ENCODE measurements at regions not wholly inside any gene's neighbourhood (a gene's known extent, or its start where the extent isn't known, plus 50 kb on each side); places are given as distances from the start of the nearest gene placed in this dataset.

DNA sequence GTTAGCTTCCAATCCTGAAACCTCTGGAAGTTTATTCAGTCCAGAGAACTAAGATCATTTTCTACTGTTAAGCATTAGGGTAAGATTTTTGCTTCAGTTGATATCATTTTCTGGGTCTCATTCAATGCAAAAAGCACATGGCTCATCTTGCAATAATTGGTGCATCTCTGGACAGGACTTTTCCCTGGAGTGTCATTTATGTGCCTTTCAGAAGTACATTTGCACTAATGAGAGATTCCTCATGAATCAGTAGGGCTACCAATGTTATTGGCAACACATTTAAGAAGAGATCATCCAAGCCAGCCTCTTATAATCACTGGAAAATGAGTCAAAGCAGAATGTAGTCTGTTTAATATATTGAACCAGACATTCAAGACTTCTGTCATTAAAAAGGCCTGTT, 224.2 kb upstream of the CHRNA7 start (continued):
- TF ChIP-seq, protein P1, sequence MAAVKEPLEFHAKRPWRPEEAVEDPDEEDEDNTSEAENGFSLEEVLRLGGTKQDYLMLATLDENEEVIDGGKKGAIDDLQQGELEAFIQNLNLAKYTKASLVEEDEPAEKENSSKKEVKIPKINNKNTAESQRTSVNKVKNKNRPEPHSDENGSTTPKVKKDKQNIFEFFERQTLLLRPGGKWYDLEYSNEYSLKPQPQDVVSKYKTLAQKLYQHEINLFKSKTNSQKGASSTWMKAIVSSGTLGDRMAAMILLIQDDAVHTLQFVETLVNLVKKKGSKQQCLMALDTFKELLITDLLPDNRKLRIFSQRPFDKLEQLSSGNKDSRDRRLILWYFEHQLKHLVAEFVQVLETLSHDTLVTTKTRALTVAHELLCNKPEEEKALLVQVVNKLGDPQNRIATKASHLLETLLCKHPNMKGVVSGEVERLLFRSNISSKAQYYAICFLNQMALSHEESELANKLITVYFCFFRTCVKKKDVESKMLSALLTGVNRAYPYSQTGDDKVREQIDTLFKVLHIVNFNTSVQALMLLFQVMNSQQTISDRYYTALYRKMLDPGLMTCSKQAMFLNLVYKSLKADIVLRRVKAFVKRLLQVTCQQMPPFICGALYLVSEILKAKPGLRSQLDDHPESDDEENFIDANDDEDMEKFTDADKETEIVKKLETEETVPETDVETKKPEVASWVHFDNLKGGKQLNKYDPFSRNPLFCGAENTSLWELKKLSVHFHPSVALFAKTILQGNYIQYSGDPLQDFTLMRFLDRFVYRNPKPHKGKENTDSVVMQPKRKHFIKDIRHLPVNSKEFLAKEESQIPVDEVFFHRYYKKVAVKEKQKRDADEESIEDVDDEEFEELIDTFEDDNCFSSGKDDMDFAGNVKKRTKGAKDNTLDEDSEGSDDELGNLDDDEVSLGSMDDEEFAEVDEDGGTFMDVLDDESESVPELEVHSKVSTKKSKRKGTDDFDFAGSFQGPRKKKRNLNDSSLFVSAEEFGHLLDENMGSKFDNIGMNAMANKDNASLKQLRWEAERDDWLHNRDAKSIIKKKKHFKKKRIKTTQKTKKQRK (IDR thresholded peaks at IDR 0.05; ENCODE audit: low read depth, low read length), result no peak
- no peak for TF ChIP-seq MEF2A (IDR thresholded peaks at IDR 0.05; ENCODE audit: insufficient read depth, low read depth, low read length)
- TF ChIP-seq EED (IDR thresholded peaks at IDR 0.05; ENCODE audit: low read depth), result no peak
- no peak for TF ChIP-seq ZNF217 (IDR thresholded peaks at IDR 0.05)
- no peak for TF ChIP-seq STAT3 (IDR thresholded peaks at IDR 0.05; ENCODE audit: low read depth, low read length)
- TF ChIP-seq IKZF2 (IDR thresholded peaks at IDR 0.05), result no peak
- TF ChIP-seq BMI1 (IDR thresholded peaks at IDR 0.05; ENCODE audit: borderline replicate concordance), result no peak
- TF ChIP-seq SMC3 (IDR thresholded peaks at IDR 0.05; ENCODE audit: borderline replicate concordance, low read length), result no peak

DNA sequence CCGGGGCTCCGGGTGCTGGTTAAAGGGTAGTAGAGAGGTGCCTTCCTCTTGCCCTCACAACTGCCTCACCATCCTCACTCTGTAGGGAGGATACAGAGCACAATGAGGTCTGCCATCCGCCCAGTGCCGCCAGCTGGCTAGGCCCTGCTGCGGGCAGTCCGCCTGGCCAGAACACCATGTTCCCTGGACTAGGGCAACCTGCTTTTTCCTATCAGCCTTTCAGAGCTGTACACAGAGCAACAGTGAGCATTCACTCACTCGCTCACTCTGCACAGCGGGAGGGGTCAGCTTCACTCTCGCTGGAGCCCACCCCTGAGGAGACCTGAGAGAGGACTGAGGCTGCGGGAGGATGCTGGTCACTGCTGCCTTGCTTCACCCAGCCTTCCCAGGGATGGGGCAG, 218.7 kb upstream of the CHRNA7 start:
- CTCF ChIA-PET, result no interaction called here
- BruUV-seq (replicated peaks), result no TSS peak
- H3K4me1 ChIP-seq (ENCODE audit: control insufficient read depth, insufficient read depth, low read length), result no peaks in the 10 kb centered on the region
- no peaks in the 10 kb centered on the region for H3K36me3 ChIP-seq (ENCODE audit: control insufficient read depth in 2 of 2, insufficient read depth in 2 of 2, low read length in 1 of 2)
- FAIRE-seq (no peak), DNase-seq (ENCODE audit: low read depth, low spot score) (no peak), ATAC-seq (no peak)
- no peak overlapping the region for H3K4me2 ChIP-seq (ENCODE audit: control insufficient read depth, insufficient read depth)
- RAD21 ChIA-PET (ENCODE audit: unreplicated experiment), result no interaction called here
- TF ChIP-seq MEF2A (IDR thresholded peaks at IDR 0.05; ENCODE audit: insufficient read depth, low read depth, low read length) (no peak), POLR2AphosphoS5 (IDR thresholded peaks at IDR 0.05; ENCODE audit: low read length) (no peak)
- TF ChIP-seq, protein P2, sequence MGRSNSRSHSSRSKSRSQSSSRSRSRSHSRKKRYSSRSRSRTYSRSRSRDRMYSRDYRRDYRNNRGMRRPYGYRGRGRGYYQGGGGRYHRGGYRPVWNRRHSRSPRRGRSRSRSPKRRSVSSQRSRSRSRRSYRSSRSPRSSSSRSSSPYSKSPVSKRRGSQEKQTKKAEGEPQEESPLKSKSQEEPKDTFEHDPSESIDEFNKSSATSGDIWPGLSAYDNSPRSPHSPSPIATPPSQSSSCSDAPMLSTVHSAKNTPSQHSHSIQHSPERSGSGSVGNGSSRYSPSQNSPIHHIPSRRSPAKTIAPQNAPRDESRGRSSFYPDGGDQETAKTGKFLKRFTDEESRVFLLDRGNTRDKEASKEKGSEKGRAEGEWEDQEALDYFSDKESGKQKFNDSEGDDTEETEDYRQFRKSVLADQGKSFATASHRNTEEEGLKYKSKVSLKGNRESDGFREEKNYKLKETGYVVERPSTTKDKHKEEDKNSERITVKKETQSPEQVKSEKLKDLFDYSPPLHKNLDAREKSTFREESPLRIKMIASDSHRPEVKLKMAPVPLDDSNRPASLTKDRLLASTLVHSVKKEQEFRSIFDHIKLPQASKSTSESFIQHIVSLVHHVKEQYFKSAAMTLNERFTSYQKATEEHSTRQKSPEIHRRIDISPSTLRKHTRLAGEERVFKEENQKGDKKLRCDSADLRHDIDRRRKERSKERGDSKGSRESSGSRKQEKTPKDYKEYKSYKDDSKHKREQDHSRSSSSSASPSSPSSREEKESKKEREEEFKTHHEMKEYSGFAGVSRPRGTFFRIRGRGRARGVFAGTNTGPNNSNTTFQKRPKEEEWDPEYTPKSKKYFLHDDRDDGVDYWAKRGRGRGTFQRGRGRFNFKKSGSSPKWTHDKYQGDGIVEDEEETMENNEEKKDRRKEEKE (IDR thresholded peaks at IDR 0.05), result no peak
- TF ChIP-seq, protein P3, sequence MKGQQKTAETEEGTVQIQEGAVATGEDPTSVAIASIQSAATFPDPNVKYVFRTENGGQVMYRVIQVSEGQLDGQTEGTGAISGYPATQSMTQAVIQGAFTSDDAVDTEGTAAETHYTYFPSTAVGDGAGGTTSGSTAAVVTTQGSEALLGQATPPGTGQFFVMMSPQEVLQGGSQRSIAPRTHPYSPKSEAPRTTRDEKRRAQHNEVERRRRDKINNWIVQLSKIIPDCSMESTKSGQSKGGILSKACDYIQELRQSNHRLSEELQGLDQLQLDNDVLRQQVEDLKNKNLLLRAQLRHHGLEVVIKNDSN (IDR thresholded peaks at IDR 0.05; ENCODE audit: borderline replicate concordance, extremely low read length, insufficient read depth, low read depth, low read length), result no peak
- intact Hi-C loops (cut with micrococcal nuclease; ENCODE audit: unreplicated experiment) (no loop called here), in situ Hi-C loops (cut with MboI) (no loop called here)
- no peak overlapping the region for H3K4me3 ChIP-seq
- WGBS (ENCODE audit: insufficient coverage, insufficient replicate concordance, low lambda C conversion rate, missing lambda C conversion rate), result 25% methylated on average over 10 of the region's 10 CpGs
- no peak overlapping the region for H2AFZ ChIP-seq (ENCODE audit: control insufficient read depth, low read depth, low read length)
- H3K27me3 ChIP-seq (replicated peaks in 1 of 2; ENCODE audit: control insufficient read depth in 2 of 2, insufficient read depth in 2 of 2, low read length in 1 of 2), result peaks cover 0 to 1% of the 10 kb centered on the region in 2 experiments; a peak in 1 of 4 replicates
- no peaks in the 10 kb centered on the region for H3K79me2 ChIP-seq (ENCODE audit: control insufficient read depth, insufficient read depth, low read length)
- no peak overlapping the region for H3K27ac ChIP-seq (ENCODE audit: control insufficient read depth, insufficient read depth)
- POLR2A ChIA-PET, result no interaction called here
- SMC1A ChIA-PET (ENCODE audit: uncharacterized antibody, unreplicated experiment), result no interaction called here
- no peaks in the 10 kb centered on the region for H3K9me3 ChIP-seq (replicated peaks; ENCODE audit: control insufficient read depth, insufficient read depth, low read length)
- H4K20me1 ChIP-seq (ENCODE audit: control insufficient read depth, insufficient read depth), result no peaks in the 10 kb centered on the region
- no peak overlapping the region for H3K9ac ChIP-seq (ENCODE audit: control insufficient read depth, insufficient read depth, low read length)

Data from GM12878 (cell line).